NCI-H774 (cell line): ENCODE measurements at regions not wholly inside any gene's neighbourhood (a gene's known extent, or its start where the extent isn't known, plus 50 kb on each side); places are given as distances from the start of the nearest gene placed in this dataset.

ENCODE experiments used
- DNase-seq: peaks from one replicate; lab custom pipeline; 2025; lab: John Stamatoyannopoulos, UW

DNA sequence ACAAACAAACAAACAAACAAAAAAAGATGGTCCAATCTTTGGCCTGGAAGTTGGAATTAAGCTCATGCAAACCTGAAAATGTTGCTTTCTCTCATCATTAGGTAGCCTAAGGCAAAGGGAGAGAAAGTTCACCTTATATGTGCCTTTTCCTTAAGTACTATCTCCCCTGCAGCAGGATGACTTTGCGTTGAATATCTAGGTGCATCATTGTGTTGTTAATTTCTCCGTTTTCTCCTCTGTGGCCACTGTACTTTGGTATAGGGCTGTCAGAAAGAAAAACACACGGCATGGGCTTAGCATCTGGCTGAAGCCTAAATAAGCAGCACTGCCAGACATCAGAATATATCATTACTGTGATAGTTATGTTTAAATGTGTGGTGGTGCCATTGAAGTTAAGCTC lies 345.5 kb downstream of the BCAT1 start:
- no peak for DNase-seq

DNA sequence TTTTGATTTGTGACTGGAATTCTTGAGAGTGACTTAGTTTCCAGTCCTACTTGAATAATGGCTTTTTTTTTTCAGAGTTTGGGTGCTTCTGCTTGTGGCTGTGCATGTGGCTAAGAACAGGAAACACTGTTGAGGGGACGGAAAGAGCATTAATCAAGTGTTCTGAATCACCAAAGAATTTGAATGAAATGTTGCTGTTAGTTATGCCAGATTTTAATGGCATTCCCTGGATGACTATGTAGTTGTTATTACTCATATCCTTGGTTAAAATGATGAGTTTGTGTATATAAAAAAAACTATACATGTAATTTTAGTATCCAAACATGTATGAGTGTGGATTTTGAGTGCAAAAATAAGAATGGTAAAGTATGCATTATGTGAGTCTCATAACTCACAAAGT lies 347.9 kb downstream of the BCAT1 start:
- no peak for DNase-seq

DNA sequence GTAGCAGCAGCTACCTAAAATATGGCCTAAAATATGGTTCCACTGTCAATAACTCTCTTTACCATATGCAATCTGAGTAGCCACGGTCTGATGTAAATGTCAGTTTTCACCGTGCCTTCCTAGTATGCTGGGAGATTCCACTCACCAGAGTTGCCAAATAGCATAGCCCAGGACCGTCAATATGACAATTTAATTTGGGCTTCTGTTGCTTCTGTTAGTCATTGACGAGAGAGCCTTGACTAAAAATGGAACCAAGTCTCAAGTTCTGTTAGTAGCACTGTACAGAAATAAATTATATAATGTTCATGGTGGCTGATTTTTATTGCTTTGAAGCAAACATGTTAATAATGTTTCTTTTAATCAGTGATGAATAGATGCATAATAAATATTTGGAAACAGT lies 348.4 kb downstream of the BCAT1 start:
- no peak for DNase-seq

DNA sequence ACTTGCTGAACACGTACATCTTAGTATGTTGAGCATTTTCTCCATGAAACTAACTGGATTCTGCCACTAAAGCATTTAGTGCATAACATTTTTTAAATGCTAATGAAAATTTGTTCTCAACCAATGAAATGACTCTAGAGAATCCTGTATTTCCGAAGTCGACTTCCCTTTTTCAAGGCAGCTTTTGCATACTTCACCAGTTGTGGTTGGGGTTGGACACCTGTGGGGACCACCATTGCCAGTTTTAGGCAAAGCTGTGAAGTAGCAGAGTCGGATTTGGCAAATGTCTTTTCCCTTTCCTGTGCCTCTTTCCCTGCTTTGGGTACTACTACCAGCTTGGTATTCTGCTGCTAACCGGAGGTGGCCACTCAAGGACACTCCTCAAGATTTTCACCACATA lies 349.2 kb downstream of the BCAT1 start:
- no peak for DNase-seq

DNA sequence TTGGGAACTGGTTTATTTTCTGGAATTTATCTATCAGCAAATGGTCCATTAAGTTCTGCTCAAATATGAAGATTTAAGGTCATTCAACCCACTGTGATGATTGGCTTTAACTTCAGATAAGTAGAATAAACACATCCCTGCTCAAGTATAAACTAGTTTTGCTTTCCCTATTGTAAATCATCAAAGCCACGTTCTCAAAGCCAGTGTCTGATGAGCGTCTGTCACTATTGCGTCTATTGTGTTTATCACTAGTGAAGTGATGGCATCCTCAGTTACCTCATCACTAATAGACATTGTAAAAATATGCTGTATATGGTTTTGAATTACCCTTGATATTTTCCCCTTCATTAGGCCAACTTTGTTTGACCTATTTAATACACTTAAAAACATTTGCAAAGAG lies 351.3 kb downstream of the BCAT1 start:
- no peak for DNase-seq

DNA sequence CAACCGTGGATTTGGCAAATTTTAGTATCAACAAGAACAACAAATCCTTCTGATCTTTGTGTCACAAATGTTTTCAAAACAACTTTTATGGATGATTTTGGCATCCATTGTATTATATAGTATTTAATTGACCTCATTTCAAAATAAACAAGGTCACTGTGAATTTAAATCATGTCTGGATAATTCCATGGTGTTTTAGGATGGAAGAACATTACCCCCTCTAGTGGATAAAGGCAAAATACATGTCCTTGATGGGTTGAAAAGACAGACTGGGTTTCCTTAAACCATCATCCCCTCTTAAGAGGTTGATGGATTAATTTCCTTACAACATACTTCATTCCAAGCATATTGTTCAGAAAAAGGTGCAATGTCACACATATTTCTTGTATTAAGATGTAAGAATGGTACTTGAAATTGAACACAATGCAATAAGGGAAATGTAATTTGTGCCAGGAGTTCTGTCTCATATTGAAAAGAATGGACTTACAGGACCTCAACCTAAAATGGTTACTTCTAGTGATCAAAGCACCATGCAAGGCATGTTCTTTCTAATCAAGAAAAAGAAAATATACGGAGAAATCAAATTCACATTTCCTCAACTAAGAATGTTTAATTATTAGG lies 352.0 kb downstream of the BCAT1 start:
- DNase-seq = peak; percentile 42

DNA sequence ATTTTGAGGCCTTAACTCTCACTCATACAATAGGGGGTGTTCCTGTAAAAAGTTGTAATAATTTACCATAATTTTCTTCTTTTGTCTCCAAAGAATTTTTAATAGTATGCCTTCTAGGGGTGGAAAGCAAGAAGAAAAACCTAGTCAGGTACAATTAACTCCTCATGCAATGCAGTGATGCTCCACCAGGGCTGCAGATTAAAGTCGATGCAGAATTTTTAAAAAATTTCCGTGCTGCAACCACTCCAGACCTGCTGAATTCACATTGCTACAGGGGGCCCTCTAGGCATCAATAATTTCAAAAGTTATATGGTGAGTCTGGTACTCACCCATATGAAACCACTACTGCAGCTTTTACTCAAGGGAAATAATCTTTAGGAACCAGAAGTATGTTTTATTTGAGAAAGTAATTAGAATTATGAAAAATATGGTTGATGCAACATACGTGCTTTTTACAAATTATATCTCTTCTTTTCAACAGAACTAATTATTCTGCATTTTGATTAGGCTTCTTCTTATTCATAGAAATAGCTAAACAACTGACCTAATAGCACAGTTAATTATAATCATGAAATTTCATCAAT lies 353.2 kb downstream of the BCAT1 start:
- DNase-seq = no peak

DNA sequence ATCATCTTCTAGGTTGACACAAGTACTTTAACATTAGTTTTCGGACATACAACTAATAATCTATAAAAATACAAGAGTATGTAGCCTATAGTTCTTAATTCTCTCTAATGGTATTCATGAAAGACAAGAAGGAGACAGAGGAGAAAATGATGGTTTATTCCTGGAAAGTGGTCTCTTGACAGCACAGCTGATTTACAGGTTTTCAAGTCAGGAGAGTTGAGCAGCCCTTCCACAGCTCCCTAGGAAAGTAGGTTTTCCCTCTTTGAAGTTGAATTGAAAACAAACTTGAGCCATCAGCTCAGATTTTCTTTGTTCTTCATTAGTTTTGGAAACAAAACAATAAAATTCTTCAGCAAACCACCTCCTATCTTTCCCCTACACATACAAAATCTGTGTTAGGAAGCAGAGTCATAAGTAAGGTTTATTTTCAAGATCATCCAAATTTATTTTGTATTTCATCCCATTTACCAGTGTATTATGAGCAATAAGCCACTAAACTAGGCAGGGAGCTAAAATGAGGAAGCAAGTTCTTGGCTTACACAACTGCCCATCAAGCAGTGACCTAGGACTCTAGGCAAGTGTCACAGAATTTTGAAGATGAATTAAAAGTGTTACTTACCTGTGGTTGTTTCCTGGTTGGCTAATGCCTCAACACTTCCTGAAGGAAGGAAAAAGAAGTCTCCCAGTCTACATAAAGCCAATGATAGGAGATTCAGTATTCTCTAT lies 357.0 kb downstream of the BCAT1 start:
- no peak for DNase-seq

DNA sequence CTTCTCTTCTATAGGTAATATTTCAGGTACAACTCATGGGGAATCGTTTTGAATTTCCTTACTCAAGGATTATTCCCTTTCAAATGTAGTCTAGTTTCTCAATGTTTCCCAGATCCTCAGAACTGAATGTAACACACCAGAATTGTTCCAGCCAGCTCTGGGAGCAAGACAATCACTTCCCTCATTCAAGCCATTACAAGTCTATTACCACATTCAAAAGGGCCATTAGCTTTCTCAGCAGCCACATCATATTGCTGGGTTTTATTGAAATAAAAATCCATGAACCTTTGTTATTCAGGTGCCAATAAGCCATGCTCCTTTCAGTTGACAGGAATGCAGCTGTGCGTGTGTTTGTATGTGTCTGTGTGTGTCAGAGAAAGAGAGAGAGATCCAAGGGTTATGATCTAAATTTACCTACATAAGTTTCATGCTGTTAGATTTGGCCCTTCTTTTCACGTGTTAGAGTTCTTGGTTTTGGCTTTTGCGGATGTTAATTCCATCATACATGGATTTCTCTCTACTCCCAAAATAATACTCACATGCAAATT lies 357.7 kb downstream of the BCAT1 start:
- DNase-seq = no peak

DNA sequence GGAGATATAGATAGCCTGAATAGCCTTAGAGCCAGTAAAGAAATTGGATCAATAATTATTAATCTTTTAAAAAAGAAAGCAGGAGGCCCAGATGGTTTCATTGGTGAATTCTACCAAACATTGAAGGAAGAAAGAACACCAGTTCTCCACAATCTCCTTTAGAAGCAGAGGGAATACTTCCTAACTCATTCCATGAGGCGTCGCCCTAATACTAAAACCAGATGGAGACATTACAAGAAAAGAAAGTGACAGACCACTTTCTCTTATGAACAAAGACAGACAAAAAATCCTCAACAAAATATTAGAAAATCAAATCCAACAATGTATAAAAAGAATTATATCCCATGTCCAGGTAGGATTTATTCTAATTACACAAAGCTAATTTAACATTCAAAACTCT lies 362.6 kb downstream of the BCAT1 start:
- no peak for DNase-seq

DNA sequence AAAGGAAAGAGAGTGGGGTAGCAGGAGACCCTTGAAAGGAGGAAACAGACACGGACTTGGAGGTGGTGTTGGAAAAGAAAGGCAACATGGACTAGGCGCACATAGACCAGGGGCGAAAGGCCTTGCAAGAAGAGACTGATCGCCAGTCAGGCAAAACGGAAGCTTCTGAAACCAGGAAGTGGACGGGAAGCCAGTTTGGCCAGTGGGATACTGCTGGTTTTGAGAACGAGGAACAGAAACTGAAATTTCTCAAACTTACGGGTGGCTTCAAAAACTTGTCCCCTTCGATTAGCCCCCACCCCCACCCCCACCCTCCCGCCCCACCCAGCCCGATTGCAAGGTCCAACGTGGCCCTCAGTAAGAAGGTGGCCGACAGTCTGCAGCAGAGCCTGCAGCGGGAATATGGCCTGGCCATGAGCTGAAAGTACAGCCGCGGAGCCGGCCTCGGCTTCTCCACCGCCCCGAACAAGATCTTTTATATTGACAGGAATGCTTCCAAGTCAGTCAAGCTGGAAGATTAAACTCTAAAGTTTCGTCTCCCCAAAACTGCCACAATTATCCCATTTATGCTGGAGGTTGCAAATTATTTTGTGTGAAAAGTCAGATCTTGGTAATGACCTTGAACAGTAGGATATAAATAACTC lies 364.7 kb downstream of the BCAT1 start:
- no peak for DNase-seq

DNA sequence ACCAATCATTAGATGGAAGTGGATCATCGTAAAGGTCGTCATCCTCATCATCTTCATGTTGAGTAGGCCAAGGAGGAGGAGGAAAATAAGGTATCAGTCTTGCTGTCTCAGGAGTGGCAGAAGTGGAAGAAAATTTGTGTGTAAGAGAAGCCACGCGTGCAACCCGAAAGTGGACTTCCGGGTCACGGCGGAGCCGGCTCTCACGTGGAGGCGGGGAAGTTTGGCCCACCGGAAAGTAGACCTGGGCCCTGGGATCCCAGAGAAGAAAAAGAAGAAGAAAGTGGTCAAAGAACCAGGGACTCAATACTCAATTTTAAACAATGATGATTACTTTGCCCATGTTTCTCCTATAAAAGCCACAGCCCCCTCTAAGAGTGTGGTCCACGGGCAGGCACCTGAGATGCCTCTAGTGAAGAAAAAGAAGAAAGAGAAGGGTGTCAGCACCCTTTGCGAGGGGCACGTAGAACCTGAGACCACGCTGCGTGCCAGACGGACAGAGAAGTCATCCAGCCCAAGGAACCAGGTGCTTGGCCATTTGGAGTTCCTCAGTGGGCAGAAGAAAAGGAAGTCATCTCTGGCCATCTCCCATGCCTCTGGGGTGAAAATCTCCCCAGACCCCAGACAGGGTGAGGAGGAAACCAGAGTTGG lies 365.8 kb downstream of the BCAT1 start:
- no peak for DNase-seq

DNA sequence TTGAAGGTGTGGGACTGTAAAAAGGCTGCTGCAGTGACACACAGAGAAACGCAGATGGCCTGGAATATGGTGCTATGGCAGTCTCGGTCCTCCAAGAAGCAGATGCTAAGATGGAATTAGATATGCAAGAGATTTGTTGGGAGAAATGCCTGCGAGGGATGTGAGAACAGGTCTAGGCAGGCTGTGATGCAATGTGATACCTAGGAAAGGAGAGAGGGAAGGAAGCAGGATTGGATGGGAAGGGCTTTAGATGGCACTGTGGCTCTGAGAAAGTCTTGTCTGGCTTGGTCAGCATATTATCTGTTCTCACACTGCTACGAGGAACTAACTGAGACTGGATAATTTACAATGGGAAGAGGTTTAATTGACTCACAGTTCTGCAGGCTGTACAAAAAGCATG lies 374.4 kb downstream of the BCAT1 start:
- no peak for DNase-seq

DNA sequence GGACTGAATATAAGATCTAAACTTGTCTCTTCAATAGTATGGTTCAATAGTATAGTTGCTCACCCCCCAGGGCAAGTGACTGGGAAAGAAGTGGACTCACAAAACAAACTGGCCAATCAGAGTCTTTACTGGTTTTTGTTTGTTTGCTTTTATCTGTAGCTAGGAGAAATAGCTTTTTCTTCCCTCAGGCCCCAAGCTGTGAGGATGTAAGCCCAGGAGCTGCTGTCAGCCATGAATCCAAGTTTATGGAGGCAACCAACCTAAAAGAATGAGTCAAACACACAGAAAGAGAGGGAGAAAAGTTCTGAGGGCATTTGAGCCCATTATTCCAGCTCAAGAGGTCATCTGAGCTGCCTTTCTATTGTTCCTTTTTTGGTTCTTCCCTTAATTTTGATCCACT lies 375.3 kb downstream of the BCAT1 start:
- no peak for DNase-seq

DNA sequence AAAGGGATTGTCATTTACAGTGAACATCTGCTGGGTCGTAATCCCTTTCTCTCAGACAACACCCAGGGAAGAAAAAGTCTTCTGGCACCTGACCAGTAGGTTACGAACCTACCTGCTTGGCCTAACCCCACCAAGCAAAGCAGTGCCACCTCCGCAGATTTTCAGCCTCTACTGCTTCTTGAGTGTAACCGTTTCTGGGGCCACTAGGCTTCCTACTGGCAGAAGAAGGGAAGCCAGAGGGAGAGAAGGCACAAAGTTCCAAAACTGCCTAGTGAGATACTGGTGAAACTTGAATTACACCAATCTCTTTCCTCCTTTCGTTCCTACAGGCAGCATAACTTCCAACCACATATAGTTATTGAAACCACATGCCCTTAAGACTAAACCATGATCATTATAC lies 383.6 kb downstream of the BCAT1 start:
- no peak for DNase-seq

DNA sequence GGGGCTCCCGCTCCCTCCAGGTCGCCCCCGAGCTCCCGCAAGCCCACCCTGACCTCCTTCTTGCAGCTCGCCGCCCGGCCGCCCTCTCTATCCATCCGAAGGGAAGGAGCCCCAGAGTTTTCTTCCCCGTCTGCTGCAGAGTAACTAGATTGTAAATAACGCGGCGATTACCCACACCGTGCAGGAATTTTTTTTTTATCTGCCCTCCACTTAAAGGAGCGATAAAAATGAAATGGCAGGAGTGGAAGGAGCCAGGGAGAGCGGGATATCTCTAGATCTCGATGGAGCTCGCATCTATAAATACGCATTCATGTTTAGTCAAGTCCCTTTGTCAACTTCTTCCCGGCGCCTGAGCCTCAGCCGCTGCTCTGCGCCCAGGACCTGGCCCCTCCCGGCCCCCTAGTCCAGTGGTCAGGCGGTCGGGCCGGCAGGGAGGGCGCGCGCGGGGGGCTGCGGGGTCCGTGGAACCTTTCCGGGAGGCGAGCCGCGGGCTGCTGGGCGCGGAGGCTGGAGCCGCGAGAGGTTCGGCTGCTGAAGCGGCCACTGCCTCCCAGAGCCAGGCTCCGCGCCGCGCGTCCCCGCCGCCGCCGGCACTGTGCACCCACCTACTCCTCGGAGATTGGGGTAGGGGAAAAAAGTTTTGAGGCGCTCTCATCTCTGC lies 386.0 kb downstream of the BCAT1 start:
- peak; percentile 37 for DNase-seq

DNA sequence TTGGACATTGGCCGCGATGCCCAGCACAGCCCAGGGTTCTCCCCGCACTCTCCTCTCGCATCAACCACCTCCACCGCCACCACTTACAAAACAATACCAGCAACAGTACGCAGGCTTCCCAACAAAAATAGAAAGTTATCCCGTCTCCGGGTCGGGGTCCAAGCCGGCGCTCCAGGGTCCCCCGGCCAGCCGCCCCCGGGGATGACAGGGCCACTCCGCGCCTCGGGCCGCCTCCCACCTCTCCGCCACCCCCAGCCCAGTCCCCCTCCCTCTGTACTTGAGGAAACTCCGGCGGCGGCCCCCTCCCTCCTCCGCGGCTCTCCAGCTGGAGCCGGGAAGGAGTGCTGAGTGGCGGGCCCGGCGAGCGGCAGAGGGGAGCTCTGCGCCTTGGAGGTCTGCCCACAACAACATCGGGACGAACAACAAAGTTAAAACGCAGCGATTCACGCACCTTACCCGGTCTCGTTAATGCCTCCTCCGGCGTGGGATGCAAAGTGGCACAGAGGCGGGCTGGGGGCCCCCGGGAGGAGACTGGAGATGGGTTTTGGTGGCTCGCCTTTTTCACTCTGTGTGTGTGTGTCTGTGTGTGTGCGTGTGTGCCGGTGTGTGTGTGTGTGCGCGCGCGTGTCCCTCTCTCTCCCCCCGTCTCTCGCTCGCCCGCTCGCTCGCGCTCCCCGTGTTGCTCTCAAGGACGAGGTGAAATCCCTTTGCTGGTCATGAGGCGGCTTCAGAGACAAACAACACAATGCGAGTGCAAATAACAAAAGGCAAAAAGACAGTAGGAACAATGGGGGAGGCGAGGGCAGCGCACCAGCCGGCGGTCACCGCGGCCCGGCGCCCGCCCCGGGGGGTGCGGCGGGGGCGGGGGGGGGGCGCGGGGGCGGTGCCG lies 386.8 kb downstream of the BCAT1 start:
- DNase-seq = peak; percentile 67

DNA sequence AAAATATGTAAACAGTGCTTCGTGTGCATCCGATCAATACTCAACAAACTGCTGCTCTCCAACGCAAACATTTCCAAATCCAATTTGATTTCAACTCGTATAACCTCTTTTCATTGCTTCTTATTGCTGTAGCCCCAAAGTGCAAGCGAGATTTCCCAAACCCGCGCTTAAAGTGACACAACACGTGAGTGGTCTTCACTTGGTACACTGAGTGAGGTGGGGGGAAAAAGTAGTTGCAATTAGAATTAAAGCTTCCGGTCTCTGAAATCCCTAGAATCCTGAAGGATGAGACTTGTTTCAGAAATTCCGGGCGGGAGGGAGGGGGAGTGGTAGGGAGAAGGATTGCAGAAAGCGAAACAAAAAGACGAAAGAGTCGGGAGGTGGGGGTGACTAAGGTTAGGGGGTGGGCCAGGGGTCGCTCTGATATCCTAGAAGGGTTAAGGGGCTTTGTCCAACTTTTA lies 387.5 kb downstream of the BCAT1 start:
- no peak for DNase-seq

DNA sequence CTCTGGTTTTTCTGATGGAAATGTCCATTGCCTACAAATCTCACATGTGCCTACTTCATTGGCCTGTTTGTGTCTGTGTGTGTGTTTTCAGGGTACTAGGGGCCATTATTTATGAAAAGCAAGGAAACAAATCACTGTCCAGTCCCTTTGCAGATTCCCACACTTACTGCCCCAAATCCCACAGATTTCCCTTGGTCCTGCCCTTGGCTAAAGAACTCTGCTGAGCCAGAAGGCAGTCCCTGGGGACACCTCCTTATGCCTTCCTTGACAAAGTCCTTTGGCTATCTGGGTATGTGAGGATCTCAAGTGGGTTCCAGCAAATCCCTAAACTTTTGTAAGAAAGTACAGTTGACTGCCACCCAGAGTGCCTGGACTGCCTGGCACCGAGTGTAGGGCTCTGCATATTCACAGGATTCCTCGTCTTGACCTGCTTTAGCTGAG lies 388.1 kb downstream of the BCAT1 start:
- no peak for DNase-seq

DNA sequence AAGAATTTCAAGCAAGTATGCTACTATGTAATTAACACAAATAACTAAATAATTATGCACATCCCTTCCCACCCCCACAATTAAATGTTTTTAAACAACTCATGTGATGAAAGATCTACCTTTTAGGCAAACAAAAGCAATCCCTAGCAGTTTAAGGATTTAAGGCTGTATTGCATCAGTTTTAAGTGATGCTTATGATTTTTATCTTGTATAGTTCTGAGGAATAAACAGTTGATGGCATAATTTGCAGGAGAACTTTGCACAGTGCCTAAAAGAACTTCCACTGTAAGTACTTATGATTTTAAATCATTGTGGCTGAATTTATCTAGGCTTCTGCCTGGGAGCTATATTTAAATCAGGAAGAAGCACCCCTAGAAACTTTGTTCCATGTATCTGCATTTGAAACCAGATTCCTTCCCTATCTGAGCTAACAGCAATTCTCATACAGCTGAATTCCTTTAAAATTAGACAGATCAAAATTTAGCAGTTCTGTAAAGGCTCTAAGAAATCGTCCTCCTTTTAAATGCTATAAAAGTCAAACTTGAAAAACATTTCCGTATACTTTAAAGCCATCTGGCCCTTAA lies 388.6 kb downstream of the BCAT1 start:
- DNase-seq = no peak
